Activated CD4-positive, CD25-positive, alpha-beta regulatory T cell treated with anti-CD3 and anti-CD28 coated beads, Interleukin-2, amount 50 U/mL, for 72 hours (primary cell): ENCODE measurements at regions not wholly inside any gene's neighbourhood (a gene's known extent, or its start where the extent isn't known, plus 50 kb on each side); places are given as distances from the start of the nearest gene placed in this dataset.

Experiments used
- DNase-seq: peaks from one replicate; pipeline ENCODE4 v3.0.0; 2021

- DNase-seq: no peak
Measured at GRCh38 chr2:220674033-220674432, 898.1 kb downstream of the EPHA4 start.

GRCh38 chr2:220676695-220677094, 895.4 kb downstream of the EPHA4 start:
- DNase-seq: no peak

GRCh38 chr2:220678943-220679342, 893.2 kb downstream of the EPHA4 start:
- DNase-seq: no peak

- DNase-seq: no peak
Measured at GRCh38 chr2:220682616-220683015, 889.5 kb downstream of the EPHA4 start.

- DNase-seq: no peak
Measured at GRCh38 chr2:220684099-220684498, 888.0 kb downstream of the EPHA4 start.

GRCh38 chr2:220687231-220687843, 884.8 kb downstream of the EPHA4 start:
- DNase-seq: peak; percentile 52

GRCh38 chr2:220695397-220696279, 876.5 kb downstream of the EPHA4 start:
- DNase-seq: no peak

- DNase-seq: no peak
Measured at GRCh38 chr2:220696280-220696669, 875.8 kb downstream of the EPHA4 start.

GRCh38 chr2:220697011-220697410, 875.1 kb downstream of the EPHA4 start:
- DNase-seq: no peak

- no peak for DNase-seq
Measured at GRCh38 chr2:220701115-220701514, 871.0 kb downstream of the EPHA4 start.

GRCh38 chr2:220703279-220703678, 868.8 kb downstream of the EPHA4 start:
- no peak for DNase-seq

GRCh38 chr2:220704081-220704480, 868.0 kb downstream of the EPHA4 start:
- no peak for DNase-seq

- no peak for DNase-seq
Measured at GRCh38 chr2:220704810-220705209, 867.3 kb downstream of the EPHA4 start.

GRCh38 chr2:220705678-220706077, 866.4 kb downstream of the EPHA4 start:
- no peak for DNase-seq

GRCh38 chr2:220707261-220707660, 864.8 kb downstream of the EPHA4 start:
- DNase-seq: no peak

GRCh38 chr2:220708366-220708765, 863.7 kb downstream of the EPHA4 start:
- DNase-seq: no peak

GRCh38 chr2:220717283-220717682, 854.8 kb downstream of the EPHA4 start:
- DNase-seq: no peak

GRCh38 chr2:220736778-220737177, 835.3 kb downstream of the EPHA4 start:
- DNase-seq: no peak

- no peak for DNase-seq
Measured at GRCh38 chr2:220743203-220743602, 828.9 kb downstream of the EPHA4 start.

- no peak for DNase-seq
Measured at GRCh38 chr2:220744861-220745260, 827.2 kb downstream of the EPHA4 start.

GRCh38 chr2:220745682-220746081, 826.4 kb downstream of the EPHA4 start:
- no peak for DNase-seq

- no peak for DNase-seq
Measured at GRCh38 chr2:220747736-220748135, 824.4 kb downstream of the EPHA4 start.

- no peak for DNase-seq
Measured at GRCh38 chr2:220748875-220749479, 823.1 kb downstream of the EPHA4 start.

- DNase-seq: no peak
Measured at GRCh38 chr2:220753486-220753885, 818.6 kb downstream of the EPHA4 start.
